ENCODE measurements at regions not wholly inside any gene's neighbourhood (a gene's known extent, or its start where the extent isn't known, plus 50 kb on each side); places are given as distances from the start of the nearest gene placed in this dataset.

DNA sequence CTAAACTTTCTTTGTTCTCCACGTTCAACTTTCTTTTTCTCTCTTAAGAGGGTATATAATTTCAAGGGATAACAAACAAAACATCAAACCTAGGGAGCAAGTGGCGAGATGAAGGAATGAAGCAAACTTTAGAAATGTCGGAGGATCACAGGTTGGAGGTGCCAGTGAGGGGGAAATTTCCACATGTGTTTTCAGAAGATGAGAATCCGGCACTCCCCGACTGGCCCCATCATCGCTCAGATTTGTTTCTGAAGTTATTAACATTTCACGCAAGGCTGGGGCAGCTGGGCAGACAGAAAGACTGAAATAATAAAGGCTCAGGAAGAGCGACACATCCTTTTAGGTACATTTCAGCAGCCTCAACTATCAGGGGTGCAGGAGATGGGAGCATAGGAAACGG, 134.9 kb downstream of the SMIM20 start:
- Histone ChIP-seq H3K27me3 (ENCODE audit: insufficient read depth, low read length) (no peaks in the 10 kb centered on the region), H3F3A (ENCODE audit: insufficient read depth, low read length) (no peaks in the 10 kb centered on the region), H3K79me2 (ENCODE audit: insufficient read depth, low read length) (no peaks in the 10 kb centered on the region), H3K4me1 (ENCODE audit: insufficient read depth, low read length, severe bottlenecking) (no peaks in the 10 kb centered on the region), H3K9ac (ENCODE audit: low read length) (no peak overlapping the region), H3K4me2 (ENCODE audit: low read length) (no peak overlapping the region), H3K36me3 (ENCODE audit: insufficient read depth, low read length) (no peaks in the 10 kb centered on the region), H3K4me3 (ENCODE audit: low read depth, low read length, poor library complexity, severe bottlenecking) (no peak overlapping the region), H2AFZ (ENCODE audit: low read length) (no peak overlapping the region), H4K20me1 (ENCODE audit: insufficient read depth, low read length) (no peaks in the 10 kb centered on the region), H3K9me2 (ENCODE audit: low read depth, low read length) (no peaks in the 10 kb centered on the region), H3K27ac (ENCODE audit: low read depth, low read length, poor library complexity, severe bottlenecking) (no peak overlapping the region), H3K9me3 (ENCODE audit: low read length) (no peaks in the 10 kb centered on the region)
- TF ChIP-seq EZH2 (IDR thresholded peaks at IDR 0.05; ENCODE audit: borderline replicate concordance, low read length) = no peak
- TF ChIP-seq, protein P1, sequence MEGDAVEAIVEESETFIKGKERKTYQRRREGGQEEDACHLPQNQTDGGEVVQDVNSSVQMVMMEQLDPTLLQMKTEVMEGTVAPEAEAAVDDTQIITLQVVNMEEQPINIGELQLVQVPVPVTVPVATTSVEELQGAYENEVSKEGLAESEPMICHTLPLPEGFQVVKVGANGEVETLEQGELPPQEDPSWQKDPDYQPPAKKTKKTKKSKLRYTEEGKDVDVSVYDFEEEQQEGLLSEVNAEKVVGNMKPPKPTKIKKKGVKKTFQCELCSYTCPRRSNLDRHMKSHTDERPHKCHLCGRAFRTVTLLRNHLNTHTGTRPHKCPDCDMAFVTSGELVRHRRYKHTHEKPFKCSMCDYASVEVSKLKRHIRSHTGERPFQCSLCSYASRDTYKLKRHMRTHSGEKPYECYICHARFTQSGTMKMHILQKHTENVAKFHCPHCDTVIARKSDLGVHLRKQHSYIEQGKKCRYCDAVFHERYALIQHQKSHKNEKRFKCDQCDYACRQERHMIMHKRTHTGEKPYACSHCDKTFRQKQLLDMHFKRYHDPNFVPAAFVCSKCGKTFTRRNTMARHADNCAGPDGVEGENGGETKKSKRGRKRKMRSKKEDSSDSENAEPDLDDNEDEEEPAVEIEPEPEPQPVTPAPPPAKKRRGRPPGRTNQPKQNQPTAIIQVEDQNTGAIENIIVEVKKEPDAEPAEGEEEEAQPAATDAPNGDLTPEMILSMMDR (IDR thresholded peaks at IDR 0.05; ENCODE audit: low read length) = no peak

DNA sequence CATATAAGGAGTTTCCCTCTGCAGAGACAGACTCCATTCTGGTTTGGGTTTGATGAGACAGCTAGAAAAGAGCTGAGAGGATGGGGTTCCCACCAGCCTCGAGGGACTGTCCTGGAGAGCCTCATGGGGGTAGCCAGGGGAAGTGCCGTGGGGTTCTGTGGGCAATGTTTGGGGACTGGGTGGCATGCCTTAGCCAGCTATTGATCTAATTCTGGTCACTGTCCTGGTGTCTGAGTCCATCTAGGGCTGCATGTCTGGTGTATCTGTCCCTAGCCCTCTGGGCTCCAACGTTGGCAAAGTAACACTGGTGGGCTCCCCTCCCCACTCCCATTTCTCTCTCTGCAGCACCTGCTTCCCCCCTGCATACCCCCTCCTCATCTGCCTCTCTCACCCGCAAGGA, 135.4 kb downstream of the SMIM20 start:
- Histone ChIP-seq H3K9me2 (ENCODE audit: low read depth, low read length) (no peaks in the 10 kb centered on the region), H3K36me3 (ENCODE audit: insufficient read depth, low read length) (no peaks in the 10 kb centered on the region), H3K4me1 (ENCODE audit: insufficient read depth, low read length, severe bottlenecking) (no peaks in the 10 kb centered on the region), H3K4me2 (ENCODE audit: low read length) (no peak overlapping the region), H3K9ac (ENCODE audit: low read length) (no peak overlapping the region), H3K27ac (ENCODE audit: low read depth, low read length, poor library complexity, severe bottlenecking) (no peak overlapping the region), H4K20me1 (ENCODE audit: insufficient read depth, low read length) (no peaks in the 10 kb centered on the region), H3F3A (ENCODE audit: insufficient read depth, low read length) (no peaks in the 10 kb centered on the region), H3K79me2 (ENCODE audit: insufficient read depth, low read length) (no peaks in the 10 kb centered on the region), H3K9me3 (ENCODE audit: low read length) (no peaks in the 10 kb centered on the region), H3K4me3 (ENCODE audit: low read depth, low read length, poor library complexity, severe bottlenecking) (no peak overlapping the region), H2AFZ (ENCODE audit: low read length) (no peak overlapping the region), H3K27me3 (ENCODE audit: insufficient read depth, low read length) (no peaks in the 10 kb centered on the region)
- no peak for TF ChIP-seq EZH2 (IDR thresholded peaks at IDR 0.05; ENCODE audit: borderline replicate concordance, low read length)
- TF ChIP-seq, protein P1 (IDR thresholded peaks at IDR 0.05; ENCODE audit: low read length) = no peak

DNA sequence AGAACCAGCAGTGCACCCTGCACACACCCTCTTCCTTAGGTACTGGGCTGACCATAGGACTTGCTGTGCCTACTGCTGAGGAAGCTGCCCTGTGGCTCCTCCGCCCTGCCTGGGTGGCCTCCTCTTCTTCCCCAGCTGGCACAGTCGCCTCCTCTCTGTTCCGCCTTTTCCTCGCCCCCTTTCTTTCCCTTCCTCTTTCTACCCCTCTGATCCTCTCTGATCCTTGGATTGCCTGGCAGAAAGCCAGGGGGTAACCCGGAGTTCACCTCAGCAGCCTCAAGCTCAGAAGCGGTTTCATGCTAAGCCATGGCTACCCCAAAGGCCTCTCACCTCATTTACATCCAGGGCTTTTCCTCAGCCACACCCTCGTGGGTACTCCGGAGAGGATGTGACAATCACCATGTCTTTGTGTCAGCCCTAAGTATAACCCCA, 136.2 kb downstream of the SMIM20 start:
- Histone ChIP-seq H3K27ac (ENCODE audit: low read depth, low read length, poor library complexity, severe bottlenecking) (no peak overlapping the region), H3K36me3 (ENCODE audit: insufficient read depth, low read length) (no peaks in the 10 kb centered on the region), H3K9me2 (ENCODE audit: low read depth, low read length) (no peaks in the 10 kb centered on the region), H2AFZ (ENCODE audit: low read length) (no peak overlapping the region), H3K79me2 (ENCODE audit: insufficient read depth, low read length) (no peaks in the 10 kb centered on the region), H3F3A (ENCODE audit: insufficient read depth, low read length) (no peaks in the 10 kb centered on the region), H3K4me2 (ENCODE audit: low read length) (no peak overlapping the region), H3K4me1 (ENCODE audit: insufficient read depth, low read length, severe bottlenecking) (no peaks in the 10 kb centered on the region), H3K27me3 (ENCODE audit: insufficient read depth, low read length) (no peaks in the 10 kb centered on the region), H3K4me3 (ENCODE audit: low read depth, low read length, poor library complexity, severe bottlenecking) (no peak overlapping the region), H3K9me3 (ENCODE audit: low read length) (no peaks in the 10 kb centered on the region), H3K9ac (ENCODE audit: low read length) (no peak overlapping the region), H4K20me1 (ENCODE audit: insufficient read depth, low read length) (no peaks in the 10 kb centered on the region)
- TF ChIP-seq EZH2 (IDR thresholded peaks at IDR 0.05; ENCODE audit: borderline replicate concordance, low read length) = no peak
- TF ChIP-seq, protein P1 (IDR thresholded peaks at IDR 0.05; ENCODE audit: low read length) = no peak

All from OCI-LY1 (cell line).